ENCODE measurements at regions not wholly inside any gene's neighbourhood (a gene's known extent, or its start where the extent isn't known, plus 50 kb on each side); places are given as distances from the start of the nearest gene placed in this dataset.

DNA sequence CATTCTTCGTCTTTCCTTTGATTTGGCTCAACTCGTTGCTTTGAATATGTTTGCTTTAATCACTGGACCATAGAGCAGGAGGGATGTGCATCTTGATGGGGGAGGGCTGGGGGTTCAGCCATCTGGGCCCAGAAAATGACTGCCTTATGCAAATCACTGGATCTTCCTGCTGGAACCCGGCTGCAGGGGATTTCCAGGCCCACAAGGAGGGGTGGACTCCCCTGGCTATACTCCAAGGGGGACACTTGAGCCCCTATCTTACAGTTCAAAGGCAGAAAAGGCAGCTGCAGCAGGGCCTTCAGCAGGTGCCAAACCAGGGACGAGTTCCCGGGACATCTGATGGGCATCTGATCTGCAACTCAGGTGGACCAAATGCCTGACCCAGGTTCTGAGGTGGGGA, 122.5 kb downstream of the DICER1 start:
- no peak overlapping the region for H3K4me3 Mint-ChIP-seq
- peaks cover 3 to 7% (median 5%) of the 10 kb centered on the region in 3 donors for H3K27me3 Mint-ChIP-seq (ENCODE audit: low read depth in 3 of 3)
- no peaks in the 10 kb centered on the region for H3K36me3 Mint-ChIP-seq
- H3K9me3 Mint-ChIP-seq, result no peaks in the 10 kb centered on the region
- no peak overlapping the region for H3K27ac Mint-ChIP-seq
- DNase-seq, result no peak
- H3K4me1 Mint-ChIP-seq, result no peaks in the 10 kb centered on the region

DNA sequence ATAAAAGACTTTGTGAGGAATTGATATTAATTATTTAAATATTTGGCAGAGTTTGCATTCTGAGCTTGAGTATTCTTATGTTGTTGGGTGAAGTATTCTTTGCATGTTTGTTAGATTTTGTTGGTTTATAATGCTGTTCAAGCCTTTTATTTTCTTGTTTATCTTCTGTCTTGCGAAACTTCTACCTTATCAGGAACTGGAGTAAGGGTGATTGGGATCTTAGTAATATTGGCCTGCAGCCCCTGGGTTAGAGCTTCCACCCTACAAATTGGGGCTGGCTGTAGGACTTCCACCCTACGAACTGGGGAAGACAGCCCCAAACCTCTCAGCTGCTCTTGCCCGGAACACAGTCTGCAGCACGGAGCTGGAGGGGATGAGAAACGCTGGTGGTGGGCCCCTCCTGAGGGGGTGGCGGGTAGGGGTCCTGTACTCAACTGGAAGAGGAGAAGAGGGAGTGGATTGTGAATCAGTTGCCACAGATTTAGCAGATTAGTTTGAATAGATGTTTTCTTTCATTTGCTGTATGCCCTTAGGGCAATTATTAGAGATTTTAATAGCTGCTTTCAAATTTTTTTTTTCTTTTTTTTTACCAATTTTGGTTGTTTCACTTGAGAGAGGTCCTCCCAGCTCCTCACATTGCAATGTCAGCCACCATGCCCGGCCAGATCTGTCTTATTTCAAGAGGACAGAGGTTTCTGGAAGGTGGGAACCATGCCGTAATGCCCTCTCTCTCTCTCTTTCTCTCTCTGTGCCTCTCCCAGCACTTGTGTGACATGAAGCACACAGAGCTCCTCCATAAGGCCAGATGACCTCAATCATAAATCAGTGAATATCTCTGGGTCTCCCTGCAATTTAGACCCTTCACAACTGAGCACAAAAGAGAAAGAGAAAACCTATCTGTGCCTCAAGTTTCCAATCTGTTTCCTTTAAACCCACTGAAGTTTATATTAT, 123.4 kb downstream of the DICER1 start:
- Mint-ChIP-seq H3K9me3 (no peaks in the 10 kb centered on the region), H3K27me3 (ENCODE audit: low read depth in 3 of 3) (peaks cover 5 to 7% (median 5%) of the 10 kb centered on the region in 3 donors), H3K4me1 (no peaks in the 10 kb centered on the region), H3K27ac (no peak overlapping the region), H3K36me3 (no peaks in the 10 kb centered on the region), H3K4me3 (no peak overlapping the region)
- no peak for DNase-seq

DNA sequence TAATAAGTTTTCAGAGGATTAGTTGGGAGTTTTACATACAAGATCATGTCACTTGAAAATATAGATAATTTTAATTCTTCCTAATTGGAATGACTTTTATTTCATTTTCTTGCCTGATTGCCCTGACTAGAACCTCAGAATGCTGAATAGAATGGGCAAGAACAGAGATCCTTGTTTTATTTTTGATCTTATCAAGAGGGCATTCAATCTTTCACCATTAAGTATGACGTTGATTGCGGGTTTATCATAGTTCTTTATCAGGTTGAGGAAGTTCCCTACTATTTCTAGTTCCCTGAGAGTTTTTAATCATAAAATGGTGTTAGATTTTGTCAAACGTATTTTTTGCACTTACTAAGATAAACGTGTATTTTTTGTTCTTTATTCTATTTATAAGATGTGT, 124.3 kb downstream of the DICER1 start:
- no peak for DNase-seq
- H3K36me3 Mint-ChIP-seq, result no peaks in the 10 kb centered on the region
- no peaks in the 10 kb centered on the region for H3K9me3 Mint-ChIP-seq
- no peak overlapping the region for H3K4me3 Mint-ChIP-seq
- no peak overlapping the region for H3K27ac Mint-ChIP-seq
- H3K27me3 Mint-ChIP-seq (ENCODE audit: low read depth in 3 of 3), result peaks cover 5 to 7% (median 6%) of the 10 kb centered on the region in 3 donors
- H3K4me1 Mint-ChIP-seq, result no peaks in the 10 kb centered on the region

DNA sequence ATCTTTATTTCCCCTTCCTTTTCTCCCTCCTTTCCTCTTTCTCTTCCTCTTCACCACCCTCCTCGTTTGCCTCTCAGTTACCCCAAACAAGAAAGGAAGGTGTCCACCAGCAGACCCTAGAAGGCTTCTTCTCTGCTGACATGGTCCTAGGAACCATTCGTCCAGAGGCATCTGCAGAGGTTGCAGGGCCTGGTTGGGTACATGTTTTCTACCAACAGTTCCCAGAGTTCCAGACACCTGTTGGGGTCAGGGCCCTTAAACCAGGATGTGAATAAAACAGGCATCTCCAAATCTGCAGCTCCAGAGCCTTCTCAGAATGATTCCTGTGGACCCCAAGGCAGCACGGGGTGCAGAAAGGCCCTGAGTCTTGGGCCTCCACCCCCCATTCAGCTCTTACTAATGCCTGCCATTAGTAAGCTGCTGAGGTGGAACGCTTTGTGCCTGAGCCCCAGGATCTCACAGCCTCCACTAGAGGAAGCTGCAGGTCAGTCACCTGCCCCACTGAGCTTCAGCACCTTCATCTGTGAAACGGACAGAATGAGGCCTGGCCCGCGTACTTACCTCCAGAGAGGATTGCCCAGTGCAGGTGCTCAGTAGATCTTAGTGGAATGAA, 130.4 kb downstream of the DICER1 start:
- no peaks in the 10 kb centered on the region for H3K4me1 Mint-ChIP-seq
- no peak overlapping the region for H3K27ac Mint-ChIP-seq
- H3K9me3 Mint-ChIP-seq, result no peaks in the 10 kb centered on the region
- H3K4me3 Mint-ChIP-seq, result no peak overlapping the region
- DNase-seq, result no peak
- no peaks in the 10 kb centered on the region for H3K36me3 Mint-ChIP-seq
- H3K27me3 Mint-ChIP-seq (ENCODE audit: low read depth in 3 of 3), result peaks cover 0 to 7% (median 4%) of the 10 kb centered on the region in 3 donors

DNA sequence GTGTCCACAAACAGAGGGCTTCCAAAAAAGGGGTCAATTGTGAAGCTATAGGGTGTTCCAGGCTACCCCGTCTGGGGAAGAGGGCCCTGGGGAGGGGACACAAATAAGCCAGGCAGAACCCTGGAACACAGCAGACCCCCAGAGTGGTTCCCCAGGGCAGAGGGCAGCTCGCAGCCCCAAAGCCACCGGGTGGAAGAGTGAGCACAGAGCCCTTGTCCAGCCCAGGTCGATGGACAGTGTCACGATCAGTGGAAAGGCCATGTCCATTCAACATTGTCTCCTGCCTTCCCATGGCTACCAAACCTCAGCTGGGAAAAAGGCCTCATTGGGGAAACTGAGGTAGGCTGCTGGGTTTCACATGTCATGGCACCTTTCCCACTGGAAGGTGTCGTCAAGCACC, 131.4 kb downstream of the DICER1 start:
- Mint-ChIP-seq H3K27ac (no peak overlapping the region), H3K27me3 (ENCODE audit: low read depth in 3 of 3) (peaks cover 0 to 7% (median 4%) of the 10 kb centered on the region in 3 donors), H3K4me3 (no peak overlapping the region), H3K9me3 (no peaks in the 10 kb centered on the region), H3K4me1 (no peaks in the 10 kb centered on the region), H3K36me3 (no peaks in the 10 kb centered on the region)
- DNase-seq, result no peak

DNA sequence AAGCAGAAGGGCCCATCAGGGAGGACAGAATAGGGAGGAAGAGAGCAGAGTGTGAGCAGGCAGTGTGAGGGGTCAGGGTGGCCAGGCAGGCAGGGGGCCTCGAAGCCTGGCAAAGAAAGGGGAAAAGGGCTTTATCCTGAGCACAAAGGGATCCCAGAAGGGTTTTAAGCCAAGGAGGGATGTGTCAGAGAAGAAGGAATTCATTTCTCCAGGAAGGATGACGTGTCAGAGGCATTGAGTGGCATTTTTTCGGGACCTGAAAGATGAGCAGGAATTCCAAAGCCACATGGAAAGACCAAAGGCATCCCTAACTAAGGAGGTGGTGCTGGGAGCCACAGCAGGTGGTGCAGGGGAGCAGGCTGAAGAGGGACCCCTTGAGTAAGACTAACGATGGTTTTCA, 132.1 kb downstream of the DICER1 start:
- no peak for DNase-seq
- Mint-ChIP-seq H3K4me3 (no peak overlapping the region), H3K27me3 (ENCODE audit: low read depth in 3 of 3) (peaks cover 0 to 7% (median 4%) of the 10 kb centered on the region in 3 donors), H3K36me3 (no peaks in the 10 kb centered on the region), H3K9me3 (no peaks in the 10 kb centered on the region), H3K4me1 (no peaks in the 10 kb centered on the region), H3K27ac (no peak overlapping the region)

DNA sequence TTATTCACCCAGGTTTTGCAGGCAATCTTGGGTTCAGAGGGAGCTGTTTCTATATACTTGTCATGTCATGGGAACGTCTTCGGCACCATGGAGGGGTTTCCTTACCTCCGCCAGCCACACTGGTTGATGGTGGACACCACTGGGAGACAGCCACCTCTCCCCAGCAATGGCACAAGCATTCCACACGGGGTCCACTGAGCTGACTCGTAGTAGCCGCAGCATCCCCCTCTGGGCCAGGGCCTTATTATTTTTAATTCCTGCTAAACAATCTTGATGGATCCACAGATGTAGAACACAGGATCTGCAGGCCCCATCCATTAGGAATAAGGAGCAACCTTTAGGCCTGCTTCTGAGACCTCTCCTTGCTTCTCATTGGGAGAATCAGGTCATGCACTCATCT, 132.9 kb downstream of the DICER1 start:
- Mint-ChIP-seq H3K27ac (no peak overlapping the region), H3K36me3 (no peaks in the 10 kb centered on the region), H3K4me3 (no peak overlapping the region), H3K4me1 (no peaks in the 10 kb centered on the region), H3K27me3 (ENCODE audit: low read depth in 3 of 3) (peaks cover 0 to 7% (median 3%) of the 10 kb centered on the region in 3 donors), H3K9me3 (no peaks in the 10 kb centered on the region)
- DNase-seq, result no peak

DNA sequence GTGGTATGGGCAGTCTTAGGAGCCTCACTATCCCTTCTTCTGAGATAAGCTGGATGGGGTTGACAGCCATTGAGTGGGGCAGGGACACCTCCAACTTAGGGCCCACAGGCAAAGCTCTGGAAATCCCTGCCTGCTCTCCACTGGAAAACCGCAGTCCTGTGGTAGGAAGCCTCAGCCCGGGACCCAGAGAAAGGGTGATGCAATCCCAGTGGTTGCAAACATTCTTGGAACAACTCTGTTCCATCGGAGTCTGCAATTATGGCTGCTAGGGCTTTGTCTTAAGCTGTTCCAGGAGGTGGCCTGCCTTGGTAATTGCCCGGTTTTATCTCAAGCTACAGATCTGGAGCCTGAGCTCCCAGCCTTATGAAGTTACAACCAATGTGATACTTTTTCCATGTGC, 133.4 kb downstream of the DICER1 start:
- no peak for DNase-seq
- H3K27ac Mint-ChIP-seq, result no peak overlapping the region
- H3K4me1 Mint-ChIP-seq, result no peaks in the 10 kb centered on the region
- H3K9me3 Mint-ChIP-seq, result no peaks in the 10 kb centered on the region
- H3K27me3 Mint-ChIP-seq (ENCODE audit: low read depth in 3 of 3), result peaks cover 0 to 7% (median 3%) of the 10 kb centered on the region in 3 donors
- no peaks in the 10 kb centered on the region for H3K36me3 Mint-ChIP-seq
- no peak overlapping the region for H3K4me3 Mint-ChIP-seq

DNA sequence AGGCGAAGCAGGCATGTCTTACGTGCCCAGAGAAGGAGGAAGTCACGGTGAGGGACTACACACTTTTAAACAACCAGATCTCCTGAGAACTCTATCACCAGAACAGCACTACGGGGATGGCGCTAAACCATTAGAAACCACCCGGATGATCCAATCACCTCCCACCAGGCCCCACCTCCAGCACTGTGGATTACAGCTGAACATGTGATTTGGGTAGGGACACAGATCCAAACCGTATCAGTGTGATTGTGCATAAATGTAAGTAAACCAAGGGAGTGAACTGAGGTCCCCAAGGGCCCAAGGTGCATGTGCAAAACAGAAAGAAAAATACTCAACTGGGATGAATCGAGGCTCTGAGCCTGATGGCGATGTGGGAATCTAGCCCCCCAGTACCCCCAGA, 134.2 kb downstream of the DICER1 start:
- H3K4me1 Mint-ChIP-seq, result no peaks in the 10 kb centered on the region
- no peak overlapping the region for H3K27ac Mint-ChIP-seq
- no peaks in the 10 kb centered on the region for H3K9me3 Mint-ChIP-seq
- H3K4me3 Mint-ChIP-seq, result no peak overlapping the region
- no peaks in the 10 kb centered on the region for H3K36me3 Mint-ChIP-seq
- H3K27me3 Mint-ChIP-seq (ENCODE audit: low read depth in 3 of 3), result peaks cover 0 to 7% (median 2%) of the 10 kb centered on the region in 3 donors
- DNase-seq, result no peak

DNA sequence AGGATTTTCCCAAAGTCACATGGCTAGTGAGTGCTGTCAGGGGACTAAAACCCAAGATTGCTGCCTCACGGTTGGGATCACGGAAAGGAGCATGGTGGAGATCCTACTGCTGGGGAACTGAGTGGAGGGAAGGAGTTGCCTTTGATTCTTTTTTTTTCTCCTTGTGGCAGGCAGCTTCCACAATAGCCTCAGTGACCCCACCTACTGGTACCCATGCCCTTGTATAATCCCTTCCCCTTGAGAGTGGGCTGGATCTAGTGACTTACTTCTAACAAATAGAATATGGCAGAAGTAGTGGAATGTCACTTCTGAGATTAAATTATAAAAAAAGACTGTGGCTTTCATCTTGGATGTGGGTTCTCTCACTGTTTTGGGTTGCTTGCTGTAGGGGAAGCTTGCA, 135.7 kb downstream of the DICER1 start:
- H3K27ac Mint-ChIP-seq, result no peak overlapping the region
- H3K4me1 Mint-ChIP-seq, result no peaks in the 10 kb centered on the region
- H3K36me3 Mint-ChIP-seq, result peaks cover 0 to 3% (median 0%) of the 10 kb centered on the region in 3 donors
- no peak for DNase-seq
- peaks cover 2 to 9% (median 2%) of the 10 kb centered on the region in 3 donors for H3K27me3 Mint-ChIP-seq (ENCODE audit: low read depth in 3 of 3)
- no peak overlapping the region for H3K4me3 Mint-ChIP-seq
- no peaks in the 10 kb centered on the region for H3K9me3 Mint-ChIP-seq

DNA sequence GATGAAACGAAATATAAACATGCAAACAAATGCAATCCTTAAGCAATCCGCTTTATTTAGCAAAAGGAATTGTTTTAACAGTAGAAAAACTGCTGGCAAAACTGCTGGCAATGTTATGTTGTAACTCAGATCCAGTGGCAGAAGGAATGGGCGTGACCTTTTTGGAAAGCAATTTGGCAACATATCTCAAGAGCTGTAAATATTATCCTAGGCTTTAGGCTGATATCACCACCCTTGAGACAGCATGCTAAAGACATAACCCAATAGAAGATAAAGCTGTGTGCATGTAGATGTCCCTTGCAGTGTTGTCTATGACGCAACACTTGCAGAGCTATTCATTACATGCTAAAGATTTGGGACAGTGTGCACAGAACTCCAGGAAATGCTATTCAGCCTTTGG, 138.5 kb downstream of the DICER1 start:
- no peak overlapping the region for H3K27ac Mint-ChIP-seq
- H3K36me3 Mint-ChIP-seq, result peaks cover 0 to 3% (median 0%) of the 10 kb centered on the region in 3 donors
- peaks cover 2 to 6% (median 2%) of the 10 kb centered on the region in 3 donors for H3K27me3 Mint-ChIP-seq (ENCODE audit: low read depth in 3 of 3)
- no peaks in the 10 kb centered on the region for H3K4me1 Mint-ChIP-seq
- no peaks in the 10 kb centered on the region for H3K9me3 Mint-ChIP-seq
- no peak overlapping the region for H3K4me3 Mint-ChIP-seq
- DNase-seq, result no peak

DNA sequence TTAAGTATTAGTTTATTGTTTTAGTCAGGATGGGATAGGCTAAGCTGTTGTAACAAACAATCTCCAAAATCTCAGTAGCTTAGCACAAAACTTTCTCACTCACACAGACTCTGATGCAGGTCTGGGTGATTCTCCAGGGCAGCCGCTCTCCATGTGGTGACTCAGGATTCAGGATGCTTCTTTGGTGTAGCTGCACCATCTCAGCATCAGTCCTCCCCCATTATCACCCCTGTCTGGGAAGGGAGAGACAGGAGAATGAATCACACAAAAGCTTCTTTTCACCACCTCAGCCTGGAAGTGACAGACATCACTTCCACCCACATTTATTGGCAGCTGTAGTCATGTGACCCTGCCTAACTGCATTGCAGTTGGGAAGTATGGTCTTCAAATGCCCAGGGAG, 142.3 kb downstream of the DICER1 start:
- H3K27me3 Mint-ChIP-seq (ENCODE audit: low read depth in 3 of 3), result peaks cover 4 to 13% (median 5%) of the 10 kb centered on the region in 3 donors
- no peaks in the 10 kb centered on the region for H3K4me1 Mint-ChIP-seq
- no peak overlapping the region for H3K27ac Mint-ChIP-seq
- DNase-seq, result no peak
- H3K9me3 Mint-ChIP-seq, result no peaks in the 10 kb centered on the region
- H3K36me3 Mint-ChIP-seq, result peaks cover 0 to 3% (median 0%) of the 10 kb centered on the region in 3 donors
- no peak overlapping the region for H3K4me3 Mint-ChIP-seq

DNA sequence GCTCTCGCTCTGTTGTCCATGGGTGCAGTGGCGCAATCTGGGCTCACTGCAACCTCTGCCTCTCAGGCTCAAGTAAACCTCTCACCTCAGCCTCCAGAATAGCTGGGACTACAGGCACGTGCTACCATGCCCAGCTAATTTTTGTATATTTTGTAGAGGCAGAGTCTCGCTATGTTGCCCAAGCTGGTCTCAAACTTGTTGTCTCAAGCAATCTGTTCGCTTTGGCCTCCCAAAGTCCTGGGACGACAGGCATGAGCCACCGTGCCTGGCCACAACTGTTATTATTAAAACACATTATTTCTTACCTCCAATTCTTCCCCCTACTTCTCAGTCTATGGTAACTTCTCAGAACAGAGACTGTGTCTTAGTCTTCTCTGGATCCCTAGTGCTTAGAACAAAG, 143.3 kb downstream of the DICER1 start:
- Mint-ChIP-seq H3K9me3 (no peaks in the 10 kb centered on the region), H3K4me3 (no peak overlapping the region), H3K27me3 (ENCODE audit: low read depth in 3 of 3) (peaks cover 4 to 13% (median 10%) of the 10 kb centered on the region in 3 donors), H3K27ac (no peak overlapping the region), H3K4me1 (no peaks in the 10 kb centered on the region), H3K36me3 (peaks cover 0 to 3% (median 0%) of the 10 kb centered on the region in 3 donors)
- DNase-seq, result no peak

DNA sequence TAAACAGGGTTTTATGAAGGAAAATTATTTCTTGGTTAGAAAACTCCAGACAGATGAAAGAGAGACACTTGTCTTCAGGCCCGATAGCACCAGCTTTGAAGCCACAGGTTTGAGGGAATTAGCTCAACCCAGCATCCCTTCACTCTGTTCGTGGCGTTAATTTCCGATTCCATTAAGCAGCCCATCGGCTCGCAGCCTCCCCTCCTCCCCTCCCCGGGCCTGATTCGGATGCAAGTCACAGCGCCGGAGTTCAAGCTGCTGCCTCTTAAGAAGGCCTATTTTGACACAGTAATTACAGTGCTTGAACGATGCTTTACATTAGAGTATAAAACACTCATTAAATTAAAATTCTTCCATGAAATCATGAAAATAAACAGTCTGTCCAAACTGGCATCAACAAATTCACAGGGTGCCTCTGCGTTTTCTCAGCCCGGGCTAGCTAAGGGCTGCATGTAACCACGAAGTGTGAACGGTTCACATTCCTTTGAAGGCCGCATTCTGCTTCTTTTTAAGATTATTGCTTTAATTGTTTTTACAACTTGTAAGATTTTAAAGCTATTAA, 145.8 kb downstream of the DICER1 start:
- Mint-ChIP-seq H3K4me3 (no peak overlapping the region), H3K27me3 (ENCODE audit: low read depth in 3 of 3) (peaks cover 4 to 15% (median 8%) of the 10 kb centered on the region in 3 donors), H3K4me1 (no peaks in the 10 kb centered on the region), H3K9me3 (peaks cover 0 to 3% (median 0%) of the 10 kb centered on the region in 6 donors), H3K27ac (no peak overlapping the region), H3K36me3 (no peaks in the 10 kb centered on the region)
- no peak for DNase-seq
